Uterus (tissue), 2 donors: ENCODE measurements at regions not wholly inside any gene's neighbourhood (a gene's known extent, or its start where the extent isn't known, plus 50 kb on each side); places are given as distances from the start of the nearest gene placed in this dataset.

Experiments
- CTCF ChIP-seq, 4 experiments: fragments of 200-600 bp in 2 of 4; fragments of 450-650 bp in 2 of 4; sonication (generic) in 2 of 4; IDR thresholded peaks; one replicate each; pipeline ENCODE4 v1.5.1; 2016 to 2019; ENCODE audit warnings: antibody characterized with exemption in 4 of 4, mild to moderate bottlenecking in 2 of 4, moderate library complexity in 1 of 4
- POLR2A ChIP-seq, 2 donors: fragments of 450-650 bp; IDR thresholded peaks; one replicate each; pipeline ENCODE4 v1.6.1; 2016; ENCODE audit warnings: antibody characterized with exemption in 2 of 2, mild to moderate bottlenecking in 1 of 2, moderate library complexity in 1 of 2

GRCh38 chr11:92589512-92589911 lies 364.9 kb downstream of the FAT3 start:
- TF ChIP-seq POLR2A (IDR thresholded peaks at IDR 0.05) = no peak
- no peak for TF ChIP-seq CTCF (IDR thresholded peaks at IDR 0.05)
